HG03039 (cell line): ENCODE measurements at regions not wholly inside any gene's neighbourhood (a gene's known extent, or its start where the extent isn't known, plus 50 kb on each side); places are given as distances from the start of the nearest gene placed in this dataset.

Experiments used
- ATAC-seq: cut with Tn5 transposase; IDR thresholded peaks from one replicate; pipeline ENCODE4 v1.9.1; 2021; ENCODE audit warnings: mild to moderate bottlenecking, moderate library complexity; ENCODE audit not compliant: unreplicated experiment

DNA sequence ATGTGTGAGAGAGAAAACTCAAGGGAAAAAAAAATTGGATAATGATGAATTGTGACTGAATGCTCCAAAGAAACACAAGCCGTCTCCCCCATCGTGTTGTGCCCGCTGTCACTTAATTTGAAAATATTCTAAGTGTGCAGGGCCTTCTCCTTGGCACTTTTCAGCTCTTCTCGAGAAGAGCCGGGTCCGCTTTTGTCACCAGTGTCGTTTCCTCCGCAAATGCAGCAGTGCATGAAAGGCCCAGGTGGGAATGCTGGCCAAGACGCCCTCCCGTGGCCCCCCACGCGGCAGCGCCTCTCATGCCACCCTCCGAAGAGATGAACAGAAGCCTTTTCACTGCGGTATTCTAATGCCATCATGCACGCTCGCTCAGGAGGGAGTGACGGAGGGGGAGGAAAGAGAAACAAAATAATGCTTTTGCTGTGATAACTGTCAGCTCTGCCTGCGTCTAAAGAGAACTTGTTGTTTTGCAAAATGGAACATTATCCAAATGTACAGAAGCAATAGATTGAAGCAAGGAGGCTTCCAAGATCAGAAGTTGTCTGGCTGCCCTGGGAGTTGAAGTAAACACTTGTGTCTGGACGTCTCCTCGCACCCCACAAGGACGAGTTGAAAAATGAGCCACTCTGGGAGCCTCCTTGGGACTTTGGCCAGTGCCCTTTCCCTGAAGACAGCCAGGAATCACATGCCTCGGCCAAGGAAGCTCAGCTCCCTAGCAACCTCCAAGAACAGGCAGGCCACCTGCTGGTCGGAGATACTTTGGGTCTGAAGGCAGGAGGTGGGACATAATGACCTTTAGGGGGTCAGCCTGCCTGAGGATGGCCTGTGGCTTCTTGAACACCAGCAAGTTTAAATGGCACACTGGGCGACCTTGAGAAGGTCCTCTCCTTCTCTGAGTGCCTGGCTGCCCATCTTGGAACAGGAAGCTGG is 166.1 kb upstream of the ZC3H12A start:
- ATAC-seq, result no peak

DNA sequence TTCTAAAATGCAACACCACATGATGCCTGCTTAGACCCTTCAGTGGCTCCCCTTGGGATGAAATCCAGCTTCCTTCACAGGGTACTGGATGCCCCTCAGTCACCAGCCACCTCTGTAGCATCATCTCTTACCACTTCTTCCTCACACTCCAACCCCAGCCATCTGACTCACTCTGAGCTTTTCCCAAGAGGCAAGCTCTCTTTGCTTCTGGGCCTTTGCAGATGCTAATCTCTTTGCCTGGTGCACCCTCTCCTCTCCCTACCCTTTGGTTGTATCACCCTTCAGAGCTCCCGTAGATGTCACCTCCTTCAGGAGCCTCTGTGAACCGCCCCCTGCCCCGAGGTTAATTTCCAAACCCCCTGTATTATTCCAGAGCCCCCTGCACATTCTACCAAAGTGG is 164.8 kb upstream of the ZC3H12A start:
- ATAC-seq, result no peak

DNA sequence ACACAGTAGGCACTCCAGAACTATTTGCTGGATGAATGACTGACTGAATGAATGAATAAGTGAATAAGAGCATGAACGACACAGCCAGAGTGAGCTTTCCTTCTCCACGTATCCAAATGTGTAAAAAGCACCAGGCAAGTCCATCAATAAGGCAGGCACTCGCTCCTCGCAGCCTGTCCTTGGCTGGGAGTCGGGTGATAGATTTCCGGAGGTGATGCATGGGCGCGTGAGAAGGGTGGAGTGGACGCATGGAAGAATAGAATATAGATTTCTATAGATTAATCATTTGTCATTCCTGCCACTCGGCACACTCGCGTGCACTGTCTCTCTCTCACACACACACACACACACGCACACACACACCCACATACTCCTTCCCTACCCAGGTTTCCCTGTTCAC is 164.3 kb upstream of the ZC3H12A start:
- ATAC-seq, result no peak

DNA sequence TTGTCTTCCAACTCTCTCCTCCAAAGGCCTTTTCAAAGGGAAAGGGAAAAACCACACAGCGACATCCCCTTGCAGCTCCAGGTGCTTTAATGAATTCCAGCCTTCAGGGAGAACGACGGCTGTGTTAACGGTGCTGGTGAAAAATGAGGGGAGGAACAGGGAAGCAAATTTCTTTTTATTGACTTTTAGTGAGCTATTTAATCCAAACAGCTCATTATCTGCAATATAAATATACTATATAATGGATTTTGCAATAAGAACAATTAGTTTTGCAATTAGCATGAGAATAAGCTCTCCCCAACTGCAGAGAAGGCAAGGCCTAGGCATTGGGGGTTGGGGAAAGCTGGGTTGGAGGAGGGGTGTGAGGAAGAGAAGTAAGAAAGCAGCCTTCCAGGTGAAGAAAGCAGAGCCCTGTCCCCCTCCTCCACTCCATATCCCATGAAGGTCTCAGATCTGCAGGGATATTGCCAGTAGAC is 159.0 kb upstream of the ZC3H12A start:
- no peak for ATAC-seq

DNA sequence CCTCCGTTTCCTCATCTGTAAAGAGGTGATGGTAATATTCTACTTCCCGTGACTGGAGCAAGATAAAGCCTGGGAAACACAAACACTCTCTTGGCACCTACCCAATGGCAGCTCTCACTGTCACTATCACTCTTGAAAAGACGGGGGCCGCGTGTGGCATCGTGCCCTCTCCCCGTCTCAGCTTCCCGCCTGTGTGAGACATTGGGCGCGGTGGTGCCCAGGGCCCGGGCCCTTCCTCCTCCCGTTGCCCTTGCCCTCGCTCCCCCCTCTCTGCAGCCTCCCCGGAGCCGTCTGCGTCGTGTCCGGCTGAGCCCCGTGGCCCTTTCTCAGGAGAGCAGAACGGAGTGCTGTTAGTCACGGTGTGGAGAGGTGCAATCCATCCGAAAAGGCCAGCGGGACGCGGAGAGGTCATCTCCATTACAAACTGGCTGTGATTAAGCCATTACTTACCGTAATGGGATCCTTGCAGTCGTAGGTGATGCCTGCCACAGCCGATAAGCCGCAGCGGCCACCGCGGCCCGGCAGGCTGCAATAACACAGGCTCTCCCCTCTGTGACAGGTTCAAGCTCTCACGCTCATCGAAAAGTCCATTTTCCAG is 156.4 kb upstream of the ZC3H12A start:
- no peak for ATAC-seq

DNA sequence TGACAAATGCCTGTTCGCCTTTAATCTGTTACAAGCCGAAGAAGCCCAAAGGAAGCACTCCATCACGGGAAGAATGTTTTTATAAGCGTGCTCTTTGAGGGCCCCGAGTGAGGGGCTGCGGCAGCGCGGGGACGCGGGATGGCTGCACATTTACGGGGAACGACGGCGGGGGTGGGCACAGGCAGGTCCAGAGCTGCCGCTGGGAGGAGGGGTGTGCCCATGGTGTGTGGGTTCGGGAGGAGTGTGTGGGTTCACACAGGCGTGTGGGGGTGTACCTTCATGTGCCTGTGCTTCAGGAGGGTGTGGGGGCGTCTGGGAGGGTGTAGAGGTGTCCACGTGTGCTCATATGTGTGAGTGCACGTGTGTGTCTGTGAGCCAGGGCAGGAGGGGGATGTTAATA is 155.9 kb upstream of the ZC3H12A start:
- ATAC-seq, result no peak

DNA sequence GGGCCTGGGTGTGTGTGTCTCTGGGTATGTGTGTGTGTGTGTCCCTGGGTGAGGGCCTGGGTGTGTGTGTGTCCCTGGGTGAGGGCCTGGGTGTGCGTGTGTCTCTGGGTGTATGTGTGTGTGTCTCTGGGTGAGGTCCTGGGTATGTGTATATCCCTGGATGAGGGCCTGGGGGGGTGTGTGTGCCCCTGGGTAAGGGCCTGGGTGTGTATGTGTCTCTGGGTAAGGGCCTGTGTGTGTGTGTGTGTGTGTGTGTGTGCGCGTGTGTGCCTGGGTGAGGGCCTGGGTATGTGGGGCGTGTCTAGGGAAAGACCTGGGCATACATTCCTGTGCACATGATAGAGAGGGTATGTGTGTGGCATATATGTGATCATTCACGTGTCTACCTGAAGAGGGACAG is 155.1 kb upstream of the ZC3H12A start:
- no peak for ATAC-seq

DNA sequence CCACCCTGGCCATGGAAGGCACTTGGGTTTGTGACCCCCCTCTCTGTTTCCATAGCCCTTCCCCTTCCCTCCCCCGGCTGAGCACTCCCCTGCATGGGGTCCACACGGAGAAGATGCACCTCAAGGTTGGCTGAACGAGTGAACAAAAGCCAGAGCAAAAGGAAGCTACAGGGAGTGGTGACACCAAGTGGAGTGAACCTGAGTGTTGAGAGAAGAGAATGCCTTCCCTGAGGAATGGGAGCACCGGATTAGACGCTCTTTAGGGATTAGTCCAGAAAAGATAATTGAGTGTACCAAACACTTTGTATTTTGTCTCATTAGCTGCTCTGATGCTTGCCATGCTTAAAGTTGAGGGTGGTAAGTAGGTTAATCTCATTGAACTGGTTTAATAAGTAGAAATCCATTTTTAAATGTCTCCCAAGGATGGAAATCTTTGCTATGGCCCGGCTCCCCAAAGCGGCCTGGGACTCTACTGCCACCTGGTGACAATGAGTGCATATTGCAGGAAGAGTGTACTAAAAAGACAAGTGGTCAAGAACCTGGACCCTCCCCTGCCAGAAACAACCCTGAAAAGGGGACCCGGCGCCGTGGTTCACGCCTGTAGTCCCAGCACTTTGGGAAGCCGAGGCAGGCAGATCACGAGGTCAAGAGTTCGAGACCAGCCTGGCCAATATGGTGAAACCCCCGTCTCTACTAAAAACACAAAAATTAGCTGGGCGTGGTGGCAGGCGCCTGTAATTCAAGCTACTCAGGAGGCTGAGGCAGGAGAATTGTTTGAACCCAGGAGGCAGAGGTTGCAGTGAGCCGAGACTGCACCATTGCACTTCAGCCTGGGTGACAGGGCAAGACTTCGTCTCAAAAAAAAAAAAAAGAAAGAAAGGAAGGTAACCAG is 150.6 kb upstream of the ZC3H12A start:
- ATAC-seq, result no peak

DNA sequence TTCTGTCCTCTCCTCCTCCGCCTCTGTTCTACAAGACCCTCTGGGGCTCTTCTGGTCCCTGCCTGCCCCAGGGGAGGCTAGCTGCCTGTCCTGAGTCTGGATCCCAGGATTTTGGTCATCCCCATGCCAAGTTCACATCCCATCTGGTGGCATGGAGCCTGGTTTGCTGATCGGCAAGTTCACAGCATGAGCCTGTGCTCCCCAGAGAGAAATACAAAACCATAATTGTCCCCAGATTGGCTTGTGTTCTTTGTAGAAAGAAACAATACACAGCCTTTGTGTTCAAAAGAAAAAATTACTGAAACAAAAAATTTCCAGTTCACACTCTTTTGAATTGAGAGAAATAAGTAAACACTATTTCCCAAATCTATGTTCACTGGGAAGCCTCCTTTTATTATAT is 149.4 kb upstream of the ZC3H12A start:
- no peak for ATAC-seq

DNA sequence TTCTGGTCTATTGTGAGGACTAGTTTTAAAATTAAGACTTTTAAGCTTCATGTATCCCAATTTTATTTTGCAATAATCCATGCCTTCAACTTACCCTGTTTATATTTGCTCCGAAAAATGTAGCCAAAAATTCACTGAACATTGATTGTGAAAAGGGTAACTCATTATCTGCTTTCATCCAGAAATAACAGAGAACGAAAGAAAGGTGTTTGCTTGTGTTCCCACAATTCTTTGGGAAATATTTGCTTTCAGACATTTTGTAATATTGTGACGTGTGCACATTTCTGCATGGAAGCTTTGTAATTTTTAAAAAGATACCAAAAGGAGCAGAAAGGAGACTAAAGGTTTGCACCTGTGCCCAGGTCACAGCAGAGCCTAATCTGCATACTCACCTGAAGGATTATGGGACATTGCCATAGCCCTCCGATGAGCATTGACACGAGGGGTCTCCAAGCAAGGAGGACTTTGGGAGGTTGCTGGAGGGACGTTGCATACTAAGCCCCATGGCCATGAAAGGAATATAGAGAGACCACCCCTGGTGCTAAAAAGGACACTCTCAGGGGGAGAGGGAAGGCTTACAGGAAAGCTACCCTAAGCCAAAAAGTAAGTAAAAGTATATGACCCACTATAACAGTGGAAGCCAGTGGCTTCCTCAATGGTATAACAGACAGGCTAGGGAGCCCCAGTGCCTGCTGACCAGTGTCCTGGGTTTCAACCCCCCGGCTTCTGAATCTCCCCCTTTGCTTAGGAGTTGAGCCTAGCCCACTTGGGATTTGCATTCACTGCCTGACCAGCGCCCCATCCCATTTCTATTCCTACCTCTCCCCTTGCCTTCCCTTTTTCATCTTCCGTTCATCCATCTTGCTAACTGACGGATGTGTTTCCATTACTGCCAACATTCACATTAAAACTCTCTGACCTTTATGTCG is 148.6 kb upstream of the ZC3H12A start:
- no peak for ATAC-seq

DNA sequence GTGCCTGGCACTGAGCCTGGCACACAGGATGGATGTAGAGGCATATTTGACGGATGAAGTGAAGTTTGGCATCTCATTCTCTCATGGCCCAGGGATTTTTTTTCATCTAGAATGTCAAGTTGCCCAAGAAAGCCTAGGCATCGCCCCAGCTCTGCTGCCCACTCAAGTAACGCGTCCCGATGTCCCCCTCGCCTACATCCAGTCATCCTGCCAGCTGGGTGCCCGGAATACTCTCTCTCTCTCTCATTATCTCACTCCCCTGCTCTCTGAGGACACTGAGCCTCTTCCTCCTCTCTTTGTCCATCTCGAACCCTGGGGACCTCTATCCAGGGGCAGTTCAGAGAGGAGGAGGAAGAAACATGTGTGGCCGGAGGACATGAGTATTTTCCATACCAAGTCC is 142.3 kb upstream of the ZC3H12A start:
- ATAC-seq, result no peak

DNA sequence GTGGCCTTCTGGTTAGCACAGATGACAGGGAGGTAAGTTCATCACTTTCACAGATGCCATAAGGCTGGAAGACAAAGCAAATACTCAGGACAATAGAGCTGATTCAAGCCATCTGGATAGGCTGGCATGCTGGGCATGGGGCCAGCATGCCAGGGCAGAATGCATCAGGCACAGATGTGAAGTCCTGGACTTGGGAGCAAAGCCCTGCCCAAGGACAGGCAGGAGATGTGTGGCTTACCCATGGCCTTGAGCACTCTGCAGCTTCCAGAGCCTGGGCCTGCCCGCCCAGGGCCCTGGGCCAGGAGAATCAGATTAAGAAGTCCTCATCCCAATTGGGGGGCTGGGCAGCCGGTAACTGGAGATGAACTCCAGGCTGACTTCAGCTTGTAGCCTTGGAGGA is 135.7 kb upstream of the ZC3H12A start:
- no peak for ATAC-seq

DNA sequence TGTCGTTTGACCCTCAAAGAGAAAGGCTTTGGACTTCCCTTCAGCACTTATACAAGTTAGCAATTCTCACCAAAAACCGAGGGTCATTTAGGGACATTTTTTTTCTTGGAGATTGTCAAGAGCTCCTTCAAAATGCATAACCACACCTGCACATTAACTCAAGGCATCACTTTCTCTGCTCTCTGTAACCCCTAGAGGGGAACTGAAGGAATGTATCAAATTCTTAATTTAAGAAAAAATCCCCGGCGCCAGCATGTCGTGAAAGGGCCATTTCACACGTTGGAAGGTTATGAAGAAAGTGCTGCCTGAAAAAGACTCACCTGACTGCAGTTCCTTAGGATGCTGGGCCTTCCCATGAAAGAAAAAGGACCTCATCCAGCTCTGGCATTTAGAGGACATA is 131.6 kb upstream of the ZC3H12A start:
- no peak for ATAC-seq

DNA sequence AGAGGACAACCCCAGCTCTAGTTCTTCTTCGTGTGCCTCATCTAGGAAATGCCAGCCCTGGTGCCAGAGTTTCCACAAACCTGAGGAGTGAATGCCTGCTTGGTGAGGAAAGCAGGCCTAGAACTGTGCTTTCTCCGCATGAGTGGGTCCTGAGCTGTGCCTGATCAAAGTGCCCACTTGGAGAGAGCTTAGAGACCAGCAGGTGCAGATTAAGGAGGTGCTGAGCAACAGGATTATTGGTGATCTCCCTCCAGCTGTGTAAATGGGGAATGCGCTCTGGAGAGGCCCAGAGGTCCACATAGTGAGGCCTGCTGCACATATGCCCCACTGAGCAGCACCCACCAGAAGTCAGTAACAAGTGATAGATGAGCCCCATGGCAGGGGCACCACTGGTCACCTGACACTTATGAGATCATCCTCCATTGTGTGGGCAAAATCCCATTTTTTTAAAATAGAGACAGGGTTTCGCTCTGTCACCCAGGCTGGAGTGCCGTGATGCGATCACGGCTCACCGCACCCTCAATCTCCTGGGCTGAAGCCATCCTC is 127.2 kb upstream of the ZC3H12A start:
- no peak for ATAC-seq

DNA sequence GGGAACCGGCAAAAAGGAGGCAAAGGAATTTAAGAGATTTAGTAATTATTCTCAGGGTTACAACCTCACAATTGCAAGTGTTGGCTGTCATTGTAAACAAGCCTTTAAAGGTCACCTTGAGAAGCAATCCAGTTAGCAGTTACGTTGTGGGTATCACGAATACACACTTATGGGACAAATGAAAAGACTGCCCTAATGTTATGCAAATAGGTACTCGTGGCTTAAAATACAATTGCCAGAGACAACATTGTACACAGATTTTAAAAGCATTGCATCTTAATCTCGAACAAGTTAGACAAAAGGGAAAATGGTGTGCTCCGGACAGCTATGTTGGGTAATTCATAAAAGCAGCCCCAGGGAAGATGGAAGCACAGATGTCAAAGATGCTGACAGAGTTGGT is 120.5 kb upstream of the ZC3H12A start:
- no peak for ATAC-seq

DNA sequence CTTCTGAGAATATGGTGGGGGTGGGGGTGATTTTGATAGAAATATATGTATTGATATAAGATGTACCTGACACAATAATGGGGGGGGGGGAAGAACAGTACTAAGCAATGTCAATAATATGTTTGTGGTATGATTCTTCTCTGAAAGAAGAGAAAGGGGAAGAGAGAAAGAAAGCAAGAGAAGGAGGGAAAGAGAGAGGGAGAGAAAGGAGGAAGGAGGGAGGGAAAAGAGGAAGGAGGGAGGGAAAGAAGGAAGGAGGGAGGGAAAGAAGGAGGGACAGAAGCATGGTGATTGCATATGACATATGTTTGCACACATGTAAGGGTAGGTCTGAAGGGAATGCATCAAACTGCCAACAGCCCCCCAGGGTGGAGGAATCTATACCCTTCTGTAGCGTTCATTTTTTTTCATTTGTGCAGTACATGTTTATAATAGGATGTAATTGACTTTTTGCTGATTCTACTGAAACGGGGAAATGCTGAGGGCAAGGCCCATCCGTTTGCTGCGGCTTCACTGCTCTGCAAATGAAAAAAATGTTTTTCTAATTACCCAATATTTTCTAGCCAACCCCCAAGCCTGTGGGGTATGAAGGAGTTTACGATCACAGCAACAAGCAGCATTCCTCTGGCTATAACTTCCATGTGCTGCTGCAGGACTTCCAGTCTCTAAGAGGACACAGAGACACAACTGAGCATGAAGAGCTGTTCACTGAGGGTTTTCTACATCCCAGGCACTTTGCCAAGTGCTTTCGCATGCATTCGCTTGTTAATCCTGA is 119.3 kb upstream of the ZC3H12A start:
- no peak for ATAC-seq

DNA sequence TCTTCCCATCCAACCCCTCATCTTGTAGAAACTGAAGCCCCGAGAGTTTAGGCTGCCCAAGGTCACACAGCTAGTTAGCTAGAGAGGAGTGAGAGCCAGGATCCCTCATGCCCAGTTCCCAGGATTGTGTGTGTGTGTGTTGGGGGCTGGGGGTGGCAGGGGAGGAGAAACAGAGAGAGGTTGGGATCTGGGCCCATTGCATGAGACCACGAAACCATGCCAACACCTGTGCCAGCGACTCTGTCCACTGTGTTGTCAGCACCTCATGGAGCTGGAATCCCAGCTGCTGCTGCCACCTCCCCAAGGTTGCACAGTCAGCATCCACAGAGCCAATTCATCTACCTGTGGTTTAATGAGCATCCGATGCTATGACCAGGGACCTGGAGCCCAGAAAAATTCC is 115.4 kb upstream of the ZC3H12A start:
- ATAC-seq, result no peak

DNA sequence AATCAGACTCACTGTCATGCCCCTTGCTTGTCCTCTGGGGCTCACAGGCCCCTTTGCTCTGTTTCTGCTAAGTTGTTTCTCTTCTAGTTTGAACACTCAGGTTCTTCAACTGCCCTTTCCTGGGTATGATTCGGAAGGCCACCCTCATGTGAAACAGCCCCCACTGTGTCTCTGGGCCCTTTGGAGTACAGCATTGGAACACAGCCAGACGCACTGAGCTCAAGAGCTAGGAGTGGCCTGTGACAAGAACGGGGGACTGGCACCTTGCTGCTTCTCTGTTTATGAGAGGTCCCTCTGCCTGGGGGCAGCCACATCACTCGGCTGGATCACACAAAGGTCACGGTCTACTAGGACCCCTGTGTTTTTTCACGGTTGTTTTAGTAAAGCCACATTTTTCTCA is 114.4 kb upstream of the ZC3H12A start:
- ATAC-seq, result no peak
